NT2/D1 (cell line): ENCODE measurements at regions not wholly inside any gene's neighbourhood (a gene's known extent, or its start where the extent isn't known, plus 50 kb on each side); places are given as distances from the start of the nearest gene placed in this dataset.

Source experiments
- SUZ12 ChIP-seq: IDR thresholded peaks from 2 replicates; pipeline ENCODE4 v1.6.1; 2011; ENCODE audit not compliant: insufficient read length, insufficient read depth; ENCODE audit errors: extremely low read depth
- ZNF274 ChIP-seq: IDR thresholded peaks from 2 replicates; pipeline ENCODE4 v1.6.1; 2011; ENCODE audit warnings: mild to moderate bottlenecking, low read depth, low read length

DNA sequence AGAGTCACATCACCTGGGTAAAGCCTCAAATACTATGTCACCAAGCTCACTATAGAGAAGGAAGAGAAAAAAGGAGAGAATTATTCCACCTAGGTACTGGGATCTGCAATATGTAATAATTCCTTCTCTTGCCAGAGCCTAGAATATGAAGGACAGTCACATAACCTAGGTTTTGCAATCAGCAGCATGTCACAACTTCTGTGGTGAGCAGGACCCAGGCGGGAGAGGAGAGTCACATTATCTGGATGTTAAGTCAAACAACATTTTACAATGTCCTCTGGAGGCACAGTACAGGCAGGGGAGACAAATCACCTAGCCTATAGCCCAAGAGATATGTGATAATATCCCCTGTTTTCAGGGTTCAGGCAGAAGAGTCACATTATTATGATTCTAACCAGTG lies 951.2 kb upstream of the TSPY4 start:
- TF ChIP-seq ZNF274 = no peak
- no peak for TF ChIP-seq SUZ12
